ENCODE measurements at regions not wholly inside any gene's neighbourhood (a gene's known extent, or its start where the extent isn't known, plus 50 kb on each side); places are given as distances from the start of the nearest gene placed in this dataset.

- TF ChIP-seq CTCF (IDR thresholded peaks at IDR 0.05; ENCODE audit: low read length) = no peak
- no peak for TF ChIP-seq EZH2 (optimal IDR thresholded peaks at IDR 0.05; ENCODE audit: low read depth, low read length)
These were observed 150.5 kb downstream of the TEX29 start for GRCh38 chr13:111470933-111471332.
